Stimulated activated CD8-positive, alpha-beta memory T cell treated with anti-CD3 and anti-CD28 coated beads, Interleukin-4, amount 100 ng/mL, for 1 hour (primary cell): ENCODE measurements at regions not wholly inside any gene's neighbourhood (a gene's known extent, or its start where the extent isn't known, plus 50 kb on each side); places are given as distances from the start of the nearest gene placed in this dataset.

Experiments
- DNase-seq, 2 donors: peaks; one replicate each; pipeline ENCODE4 v3.0.0-alpha.2; 2020; ENCODE audit warnings: low read depth in 2 of 2, low spot score in 1 of 2

- no peak for DNase-seq
Observed at GRCh38 chr13:76459863-76460262, 426.3 kb downstream of the KCTD12 start.

- no peak for DNase-seq
Observed at GRCh38 chr13:76455960-76456359, 430.2 kb downstream of the KCTD12 start.

- DNase-seq = no peak
Observed at GRCh38 chr13:76454991-76455390, 431.2 kb downstream of the KCTD12 start.

- DNase-seq = no peak
Observed at GRCh38 chr13:76449716-76450115, 436.5 kb downstream of the KCTD12 start.

GRCh38 chr13:76446191-76446590 is 440.0 kb downstream of the KCTD12 start:
- no peak for DNase-seq

GRCh38 chr13:76440568-76440967 is 445.6 kb downstream of the KCTD12 start:
- DNase-seq = no peak

- DNase-seq = no peak
Observed at GRCh38 chr13:76439546-76439945, 446.7 kb downstream of the KCTD12 start.

GRCh38 chr13:76438050-76438449 is 448.2 kb downstream of the KCTD12 start:
- DNase-seq = no peak

GRCh38 chr13:76425935-76426334 is 460.3 kb downstream of the KCTD12 start:
- no peak for DNase-seq

- no peak for DNase-seq
Observed at GRCh38 chr13:76421011-76421410, 465.2 kb downstream of the KCTD12 start.

GRCh38 chr13:76418404-76418803 is 467.8 kb downstream of the KCTD12 start:
- no peak for DNase-seq

GRCh38 chr13:76414320-76414719 is 471.9 kb downstream of the KCTD12 start:
- no peak for DNase-seq

- no peak for DNase-seq
Observed at GRCh38 chr13:76406243-76406642, 480.0 kb downstream of the KCTD12 start.

GRCh38 chr13:76398425-76398824 is 487.8 kb downstream of the KCTD12 start:
- DNase-seq = no peak

- DNase-seq = no peak
Observed at GRCh38 chr13:76397413-76397812, 488.8 kb downstream of the KCTD12 start.

- DNase-seq = no peak
Observed at GRCh38 chr13:76389321-76389720, 496.9 kb downstream of the KCTD12 start.

- DNase-seq = no peak
Observed at GRCh38 chr13:76387566-76387965, 498.6 kb downstream of the KCTD12 start.

- no peak for DNase-seq
Observed at GRCh38 chr13:76386321-76386720, 499.9 kb downstream of the KCTD12 start.

GRCh38 chr13:76385586-76385985 is 500.6 kb downstream of the KCTD12 start:
- no peak for DNase-seq

- DNase-seq = no peak
Observed at GRCh38 chr13:76383676-76384461, 502.3 kb downstream of the KCTD12 start.

- no peak for DNase-seq
Observed at GRCh38 chr13:76380446-76381065, 505.6 kb downstream of the KCTD12 start.

- DNase-seq = no peak
Observed at GRCh38 chr13:76379341-76380105, 506.7 kb downstream of the KCTD12 start.
